HL-60 (cell line): ENCODE measurements at regions not wholly inside any gene's neighbourhood (a gene's known extent, or its start where the extent isn't known, plus 50 kb on each side); places are given as distances from the start of the nearest gene placed in this dataset.
"Not testable (repeated sequence)": the region's sequence is repeated elsewhere in the genome, so short reads cannot be mapped to it uniquely, and the experiment has no call there.

Experiments used
- DNase-seq, 2 experiments: peaks; one replicate each; pipeline ENCODE4 v3.0.0-alpha.2; 2010 to 2020; ENCODE audit warnings: low read depth in 1 of 2, low spot score in 1 of 2
- H3K27ac ChIP-seq: fragments of 250-450 bp; sonication (Bioruptor Pico); replicated peaks from 2 replicates; pipeline ENCODE4 v1.5.1; 2020; ENCODE audit warnings: mild to moderate bottlenecking, moderate library complexity
- H3K27me3 ChIP-seq: fragments of 250-450 bp; sonication (Bioruptor Pico); 2 replicates; pipeline ENCODE4 v1.5.1; 2021; ENCODE audit warnings: mild to moderate bottlenecking, moderate library complexity; ENCODE audit not compliant: insufficient read depth, poor library complexity, severe bottlenecking
- H3K4me3 ChIP-seq: replicated peaks from 2 replicates; pipeline ENCODE4 v1.5.1; 2011; ENCODE audit warnings: mild to moderate bottlenecking, control low read depth, low read length; ENCODE audit not compliant: insufficient read depth
- CTCF ChIP-seq: IDR thresholded peaks from one replicate; pipeline ENCODE4 v1.5.1; 2011; ENCODE audit warnings: low read length, control low read depth, inconsistent platforms; ENCODE audit not compliant: insufficient read depth
- GABPA ChIP-seq: IDR thresholded peaks from 2 replicates; pipeline ENCODE4 v1.6.1; 2012; ENCODE audit warnings: low read depth
- POLR2AphosphoS5 ChIP-seq: IDR thresholded peaks from 2 replicates; pipeline ENCODE4 v1.6.1; 2012; ENCODE audit warnings: low read depth
- REST ChIP-seq: IDR thresholded peaks from 2 replicates; pipeline ENCODE4 v1.6.1; 2012; ENCODE audit warnings: low read depth; ENCODE audit not compliant: insufficient replicate concordance
- SPI1 ChIP-seq: IDR thresholded peaks from 2 replicates; pipeline ENCODE4 v1.6.1; 2012; ENCODE audit warnings: low read depth, mild to moderate bottlenecking, borderline replicate concordance

GRCh38 chr7:49707891-49708290, 65.5 kb upstream of the VWC2 start:
- Histone ChIP-seq H3K27ac (no peak overlapping the region), H3K4me3 (no peak overlapping the region), H3K27me3 (no peaks in the 10 kb centered on the region)
- TF ChIP-seq GABPA (no peak), REST (no peak), CTCF (no peak), SPI1 (no peak), POLR2AphosphoS5 (no peak)
- DNase-seq, result no peak

GRCh38 chr7:49708590-49708989, 64.8 kb upstream of the VWC2 start:
- TF ChIP-seq CTCF, result no peak
- no peak for TF ChIP-seq GABPA
- TF ChIP-seq POLR2AphosphoS5, result no peak
- TF ChIP-seq SPI1, result no peak
- no peak for TF ChIP-seq REST
- no peak overlapping the region for H3K27ac ChIP-seq
- H3K27me3 ChIP-seq, result no peaks in the 10 kb centered on the region
- DNase-seq, result no peak
- no peak overlapping the region for H3K4me3 ChIP-seq

- not testable (repeated sequence) for DNase-seq
Observed at GRCh38 chr7:49711072-49711723, 62.2 kb upstream of the VWC2 start.

GRCh38 chr7:49714182-49714581, 59.3 kb upstream of the VWC2 start:
- TF ChIP-seq GABPA (no peak), POLR2AphosphoS5 (no peak), SPI1 (no peak), REST (no peak), CTCF (no peak)
- Histone ChIP-seq H3K27ac (no peak overlapping the region), H3K4me3 (no peak overlapping the region), H3K27me3 (no peaks in the 10 kb centered on the region)
- no peak for DNase-seq

More at GRCh38 chr7:49711072-49711723, 62.2 kb upstream of the VWC2 start:
- H3K4me3 ChIP-seq, H3K27ac ChIP-seq, H3K27me3 ChIP-seq: not testable (repeated sequence)
